Activated CD4-positive, alpha-beta memory T cell treated with anti-CD3 and anti-CD28 coated beads, Interleukin-2, amount 10 ng/mL, durations not matched to agents 7 days and 5 days (primary cell): ENCODE measurements at regions not wholly inside any gene's neighbourhood (a gene's known extent, or its start where the extent isn't known, plus 50 kb on each side); places are given as distances from the start of the nearest gene placed in this dataset.
"Not testable (repeated sequence)": the region's sequence is repeated elsewhere in the genome, so short reads cannot be mapped to it uniquely, and the experiment has no call there.

Source experiments
- CTCF ChIA-PET: fragments of 350-600 bp; sonication (Branson Sonifier 250); formaldehyde crosslinking; loops from one replicate; lab custom pipeline; 2021; ENCODE audit warnings: antibody characterized with exemption, inconsistent platforms; lab: Charles Lee
- POLR2A ChIA-PET: fragments of 350-600 bp; sonication (Branson Sonifier 250); formaldehyde crosslinking; loops from one replicate; lab custom pipeline; 2021; ENCODE audit warnings: antibody characterized with exemption; lab: Charles Lee
- DNase-seq: peaks from one replicate; pipeline ENCODE4 v3.0.0-alpha.2; 2020
- H3K27ac Mint-ChIP-seq: one replicate; pipeline ENCODE4 v1.8.0; 2021; ENCODE audit warnings: mild to moderate bottlenecking, mixed read lengths
- H3K27me3 Mint-ChIP-seq: one replicate; pipeline ENCODE4 v1.8.0; 2021; ENCODE audit warnings: mixed read lengths
- H3K36me3 Mint-ChIP-seq: one replicate; pipeline ENCODE4 v1.8.0; 2021; ENCODE audit warnings: low read depth, mixed read lengths
- H3K4me1 Mint-ChIP-seq: one replicate; pipeline ENCODE4 v1.8.0; 2021; ENCODE audit warnings: mixed read lengths
- H3K4me3 Mint-ChIP-seq: one replicate; pipeline ENCODE4 v1.8.0; 2021; ENCODE audit warnings: mild to moderate bottlenecking, mixed read lengths
- H3K9me3 Mint-ChIP-seq: one replicate; pipeline ENCODE4 v1.8.0; 2021; ENCODE audit warnings: mixed read lengths

- no peak for DNase-seq
- no peaks in the 10 kb centered on the region for H3K4me1 Mint-ChIP-seq
- H3K27ac Mint-ChIP-seq = no peak overlapping the region
- peaks cover 8% of the 10 kb centered on the region for H3K27me3 Mint-ChIP-seq
- H3K36me3 Mint-ChIP-seq = no peaks in the 10 kb centered on the region
- POLR2A ChIA-PET = no interaction called here
- no peak overlapping the region for H3K4me3 Mint-ChIP-seq
- CTCF ChIA-PET = interaction anchor here (0.6 kb wide), 1 partner anchor 652 kb away, joined by 3 read pairs; no protein-coding TSS in a partner anchor
- H3K9me3 Mint-ChIP-seq = no peaks in the 10 kb centered on the region
Observed at GRCh38 chr12:131356485-131357184, 354.3 kb upstream of the SFSWAP start.

GRCh38 chr12:131357185-131357747, 353.6 kb upstream of the SFSWAP start:
- Mint-ChIP-seq H3K27me3 (peaks cover 8% of the 10 kb centered on the region), H3K27ac (no peak overlapping the region), H3K9me3 (no peaks in the 10 kb centered on the region), H3K4me1 (no peaks in the 10 kb centered on the region), H3K36me3 (no peaks in the 10 kb centered on the region), H3K4me3 (no peak overlapping the region)
- ChIA-PET POLR2A (no interaction called here), CTCF (interaction anchor here (0.6 kb wide), 1 partner anchor 652 kb away, joined by 3 read pairs; no protein-coding TSS in a partner anchor)
- DNase-seq = no peak

DNA sequence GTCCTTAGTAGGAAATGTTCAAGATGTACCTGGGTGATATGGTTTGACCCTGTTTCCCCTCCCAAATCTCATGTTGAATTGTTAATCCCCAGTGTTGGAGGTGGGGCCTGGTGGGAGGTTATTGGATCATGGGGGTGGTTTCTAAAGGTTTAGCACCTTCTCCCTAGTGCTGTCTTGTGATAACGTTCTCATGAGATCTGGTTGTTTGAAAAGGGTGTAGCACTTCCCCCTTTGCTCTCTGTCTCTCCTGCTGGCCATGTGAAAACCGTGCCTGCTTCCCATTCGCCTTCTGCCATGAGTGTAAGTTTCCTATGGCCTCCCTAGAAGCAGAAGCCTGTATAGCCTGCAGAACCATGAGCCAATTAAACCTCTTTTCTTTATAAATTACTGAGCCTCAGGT, 353.0 kb upstream of the SFSWAP start:
- CTCF ChIA-PET = no interaction called here
- no peak overlapping the region for H3K4me3 Mint-ChIP-seq

DNA sequence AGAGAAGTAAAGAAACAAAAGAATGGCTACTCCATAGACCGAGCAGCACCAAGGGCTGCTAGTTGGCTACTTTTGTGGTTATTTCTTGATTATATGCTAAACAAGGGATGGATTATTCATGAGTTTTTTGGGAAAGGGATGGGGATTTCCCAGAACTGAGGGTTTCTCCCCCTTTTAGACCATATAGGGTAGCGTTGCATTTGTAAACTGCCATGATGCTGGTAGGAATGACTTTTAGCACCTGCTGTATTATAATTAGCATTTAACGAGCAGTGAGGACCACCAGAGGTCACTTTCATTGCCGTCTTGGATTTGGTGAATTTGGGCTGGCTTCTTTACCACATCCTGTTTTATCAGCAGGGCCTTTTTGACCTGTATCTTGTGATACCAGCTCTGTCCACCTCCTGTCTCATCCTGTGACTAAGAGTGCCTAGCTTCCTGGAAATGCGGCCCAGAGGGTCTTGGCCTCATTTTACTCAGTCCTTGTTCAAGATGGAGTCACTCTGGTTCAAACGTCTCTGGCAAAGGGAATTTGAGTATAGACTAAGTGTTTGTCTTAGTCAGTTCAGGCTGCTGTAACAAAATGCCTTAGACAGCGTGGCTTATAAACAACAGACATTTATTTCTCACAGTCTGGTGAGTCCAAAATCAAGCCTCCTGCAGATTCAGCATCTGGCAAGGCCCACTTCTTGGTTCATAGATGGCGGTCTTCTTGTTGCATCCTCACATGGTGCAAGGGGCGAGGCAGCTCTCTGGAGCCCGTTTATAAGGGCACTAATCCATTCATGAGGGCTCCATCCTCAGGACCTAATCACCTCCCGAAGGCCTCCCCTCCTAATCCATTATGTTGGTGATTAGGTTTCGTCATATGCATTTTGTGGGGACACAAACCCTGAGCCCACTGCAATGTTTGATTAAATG, 348.3 kb upstream of the SFSWAP start:
- CTCF ChIA-PET = no interaction called here
- Mint-ChIP-seq H3K4me3 (no peak overlapping the region), H3K27me3 (peaks cover 8% of the 10 kb centered on the region)

More for the DNA sequence above, 353.0 kb upstream of the SFSWAP start:
- no peak overlapping the region for H3K27ac Mint-ChIP-seq
- H3K27me3 Mint-ChIP-seq = peaks cover 8% of the 10 kb centered on the region
- no peak for DNase-seq
- POLR2A ChIA-PET = no interaction called here
- H3K36me3 Mint-ChIP-seq = no peaks in the 10 kb centered on the region
- H3K4me1 Mint-ChIP-seq = no peaks in the 10 kb centered on the region
- no peaks in the 10 kb centered on the region for H3K9me3 Mint-ChIP-seq

GRCh38 chr12:131363393-131363792, 347.5 kb upstream of the SFSWAP start:
- H3K4me3 Mint-ChIP-seq = no peak overlapping the region
- H3K27ac Mint-ChIP-seq = no peak overlapping the region
- H3K36me3 Mint-ChIP-seq = no peaks in the 10 kb centered on the region
- DNase-seq = no peak
- POLR2A ChIA-PET = no interaction called here
- CTCF ChIA-PET = no interaction called here
- no peaks in the 10 kb centered on the region for H3K4me1 Mint-ChIP-seq
- peaks cover 7% of the 10 kb centered on the region for H3K27me3 Mint-ChIP-seq
- no peaks in the 10 kb centered on the region for H3K9me3 Mint-ChIP-seq

More for the DNA sequence above, 348.3 kb upstream of the SFSWAP start:
- no peaks in the 10 kb centered on the region for H3K36me3 Mint-ChIP-seq
- no peak overlapping the region for H3K27ac Mint-ChIP-seq
- DNase-seq = no peak
- no peaks in the 10 kb centered on the region for H3K4me1 Mint-ChIP-seq
- POLR2A ChIA-PET = no interaction called here
- no peaks in the 10 kb centered on the region for H3K9me3 Mint-ChIP-seq

DNA sequence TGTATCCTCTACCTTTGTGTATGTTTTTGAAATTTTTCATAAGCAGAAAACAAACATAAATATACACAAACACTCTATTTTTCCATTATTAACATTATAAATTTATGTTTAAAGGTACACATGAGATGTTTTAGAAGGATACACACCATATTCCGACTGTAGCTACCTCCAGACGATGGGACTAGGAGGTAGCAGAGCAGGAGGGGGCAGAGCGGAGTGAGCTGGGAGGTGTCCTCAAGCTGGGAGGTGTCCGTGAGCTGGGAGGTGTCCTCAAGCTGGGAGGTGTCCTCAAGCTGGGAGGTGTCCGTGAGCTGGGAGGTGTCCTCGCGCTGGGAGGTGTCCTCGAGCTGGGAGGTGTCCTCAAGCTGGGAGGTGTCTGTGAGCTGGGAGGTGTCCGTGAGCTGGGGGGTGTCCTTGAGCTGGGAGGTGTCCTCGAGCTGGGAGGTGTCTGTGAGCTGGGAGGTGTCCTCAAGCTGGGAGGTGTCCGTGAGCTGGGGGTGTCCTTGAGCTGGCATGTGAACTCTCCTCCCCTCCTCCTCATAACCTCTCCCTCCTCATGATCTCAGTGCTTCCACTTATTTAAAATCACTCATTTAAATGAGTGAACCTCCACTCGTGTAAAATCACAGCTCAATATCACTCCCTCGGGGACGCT, 346.9 kb upstream of the SFSWAP start:
- Mint-ChIP-seq H3K36me3 (no peaks in the 10 kb centered on the region), H3K9me3 (no peaks in the 10 kb centered on the region), H3K4me3 (no peak overlapping the region), H3K27ac (no peak overlapping the region), H3K4me1 (no peaks in the 10 kb centered on the region), H3K27me3 (peaks cover 4% of the 10 kb centered on the region)
- CTCF ChIA-PET = no interaction called here
- POLR2A ChIA-PET = no interaction called here
- no peak for DNase-seq

GRCh38 chr12:131364903-131365820, 345.7 kb upstream of the SFSWAP start:
- Mint-ChIP-seq H3K36me3 (no peaks in the 10 kb centered on the region), H3K27ac (no peak overlapping the region), H3K27me3 (no peaks in the 10 kb centered on the region), H3K9me3 (no peaks in the 10 kb centered on the region), H3K4me3 (no peak overlapping the region), H3K4me1 (no peaks in the 10 kb centered on the region)
- no peak for DNase-seq
- POLR2A ChIA-PET = no interaction called here
- CTCF ChIA-PET = no interaction called here

GRCh38 chr12:131365821-131366260, 345.0 kb upstream of the SFSWAP start:
- CTCF ChIA-PET = no interaction called here

DNA sequence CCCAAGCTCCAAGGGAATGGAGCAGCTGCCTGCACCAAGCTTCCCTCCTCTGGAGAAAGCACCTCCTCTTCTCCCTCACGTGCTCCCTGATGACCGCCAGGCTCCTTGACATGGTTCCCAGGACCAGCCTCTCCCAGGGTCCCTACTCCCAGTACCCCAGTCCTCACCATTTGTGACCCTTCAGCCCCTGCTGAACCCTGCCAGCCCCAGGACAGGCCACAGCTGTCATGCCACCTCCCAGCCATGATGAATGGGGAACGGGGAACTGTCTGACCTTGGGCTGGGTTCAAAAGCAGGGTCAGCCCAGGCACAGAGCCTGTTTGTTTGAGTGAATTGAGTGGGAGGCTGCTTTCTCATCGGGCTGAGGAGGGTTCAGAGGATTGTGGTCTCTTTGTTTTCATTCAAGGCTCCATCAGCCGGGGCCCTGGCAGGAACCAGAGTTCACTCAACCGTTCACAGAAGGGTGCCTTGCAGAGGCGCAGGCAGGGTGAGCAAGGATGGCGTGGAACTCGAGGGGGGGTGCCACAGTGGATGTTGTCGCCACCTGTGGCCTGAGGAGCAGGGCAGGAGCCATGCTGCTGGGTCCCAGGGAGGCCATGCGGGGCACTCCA, 344.5 kb upstream of the SFSWAP start:
- ChIA-PET POLR2A (no interaction called here), CTCF (no interaction called here)
- Mint-ChIP-seq H3K27ac (no peak overlapping the region), H3K36me3 (no peaks in the 10 kb centered on the region), H3K4me3 (no peak overlapping the region), H3K9me3 (no peaks in the 10 kb centered on the region), H3K27me3 (no peaks in the 10 kb centered on the region), H3K4me1 (no peaks in the 10 kb centered on the region)
- DNase-seq = no peak

More at GRCh38 chr12:131365821-131366260, 345.0 kb upstream of the SFSWAP start:
- H3K4me3 Mint-ChIP-seq = no peak overlapping the region
- H3K9me3 Mint-ChIP-seq = no peaks in the 10 kb centered on the region
- no peaks in the 10 kb centered on the region for H3K27me3 Mint-ChIP-seq
- no peak overlapping the region for H3K27ac Mint-ChIP-seq
- H3K4me1 Mint-ChIP-seq = no peaks in the 10 kb centered on the region
- POLR2A ChIA-PET = no interaction called here
- DNase-seq = no peak
- H3K36me3 Mint-ChIP-seq = no peaks in the 10 kb centered on the region

DNA sequence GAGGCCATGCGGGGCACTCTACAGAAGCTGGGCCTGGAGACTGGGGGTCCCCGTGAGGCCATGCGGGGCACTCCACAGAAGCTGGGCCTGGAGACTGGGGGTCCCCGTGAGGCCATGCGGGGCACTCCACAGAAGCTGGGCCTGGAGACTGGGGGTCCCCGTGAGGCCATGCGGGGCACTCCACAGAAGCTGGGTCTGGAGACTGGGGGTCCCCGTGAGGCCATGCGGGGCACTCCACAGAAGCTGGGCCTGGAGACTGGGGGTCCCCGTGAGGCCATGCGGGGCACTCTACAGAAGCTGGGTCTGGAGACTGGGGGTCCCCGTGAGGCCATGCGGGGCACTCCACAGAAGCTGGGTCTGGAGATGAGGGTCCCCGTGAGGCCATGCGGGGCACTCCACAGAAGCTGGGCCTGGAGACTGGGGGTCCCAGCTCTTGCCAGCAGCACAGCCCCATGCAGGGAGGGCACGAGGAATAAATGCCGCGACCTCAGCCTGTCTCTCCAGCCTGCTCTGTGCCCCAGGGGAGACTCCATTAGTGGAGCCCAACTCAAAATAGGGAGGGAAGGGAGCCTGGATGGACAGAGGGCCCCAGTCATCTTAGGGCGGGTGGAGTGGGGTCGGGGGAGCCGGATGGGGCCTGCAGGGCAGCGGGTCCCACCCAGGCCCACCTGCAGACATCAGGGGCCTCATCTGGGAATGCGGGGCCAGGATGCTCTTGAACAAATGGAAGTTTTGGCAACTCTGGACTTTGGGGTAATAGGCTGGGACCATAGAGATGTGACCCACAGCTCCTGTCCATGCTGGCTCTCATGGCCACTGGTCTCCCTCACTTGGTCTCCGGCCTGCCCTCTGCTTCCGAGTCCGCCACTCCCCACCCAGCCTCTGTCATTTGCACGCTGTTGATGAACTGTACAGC, 343.6 kb upstream of the SFSWAP start:
- DNase-seq, H3K27me3 Mint-ChIP-seq, H3K36me3 Mint-ChIP-seq, CTCF ChIA-PET, H3K9me3 Mint-ChIP-seq, POLR2A ChIA-PET, H3K4me3 Mint-ChIP-seq, H3K4me1 Mint-ChIP-seq, H3K27ac Mint-ChIP-seq: not testable (repeated sequence)

DNA sequence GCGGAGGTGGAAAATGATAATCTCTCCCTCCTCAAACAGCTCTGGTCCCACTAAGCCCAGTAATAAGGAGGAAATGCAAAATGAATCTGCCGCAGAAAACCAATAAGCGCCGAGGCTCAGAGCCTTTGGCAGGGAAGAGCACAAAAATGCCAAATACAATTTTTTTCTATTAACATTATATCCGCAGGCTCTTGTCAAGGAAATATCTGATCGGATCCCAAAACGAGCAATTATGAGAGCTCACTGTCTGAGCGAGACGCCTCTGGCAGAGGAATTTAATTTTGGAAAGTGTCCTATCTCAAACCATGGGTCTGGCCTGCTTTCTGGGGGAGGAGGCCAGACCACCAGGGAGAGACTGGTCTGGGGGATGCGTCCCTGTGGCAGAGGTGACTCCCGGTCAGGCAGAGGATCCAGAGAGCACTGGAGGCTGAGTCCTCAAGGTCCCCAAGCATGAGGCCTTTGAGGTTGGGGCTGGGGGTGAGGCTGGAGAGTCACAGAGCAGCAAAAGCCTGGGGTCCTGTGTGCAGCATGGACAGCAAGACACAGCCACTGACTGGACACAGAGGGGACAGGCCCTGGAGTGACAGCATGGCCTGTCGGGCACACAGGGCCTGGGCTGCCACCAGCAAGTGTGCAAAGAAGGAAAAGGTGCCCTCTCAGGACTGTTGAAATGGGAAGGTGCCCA, 342.8 kb upstream of the SFSWAP start:
- Mint-ChIP-seq H3K9me3 (no peaks in the 10 kb centered on the region), H3K4me1 (no peaks in the 10 kb centered on the region), H3K4me3 (no peak overlapping the region), H3K36me3 (no peaks in the 10 kb centered on the region), H3K27me3 (no peaks in the 10 kb centered on the region), H3K27ac (no peak overlapping the region)
- POLR2A ChIA-PET = no interaction called here
- CTCF ChIA-PET = no interaction called here
- no peak for DNase-seq
